GM21360 (cell line): ENCODE measurements at regions not wholly inside any gene's neighbourhood (a gene's known extent, or its start where the extent isn't known, plus 50 kb on each side); places are given as distances from the start of the nearest gene placed in this dataset.
"Not testable (repeated sequence)": the region's sequence is repeated elsewhere in the genome, so short reads cannot be mapped to it uniquely, and the experiment has no call there.

ENCODE experiments used
- ATAC-seq: cut with Tn5 transposase; IDR thresholded peaks from one replicate; pipeline ENCODE4 v1.9.1; 2021; ENCODE audit warnings: mild to moderate bottlenecking, moderate library complexity; ENCODE audit not compliant: unreplicated experiment

- no peak for ATAC-seq
These were observed 82.3 kb upstream of the PPARGC1A start for GRCh38 chr4:23972187-23972586.

- no peak for ATAC-seq
These were observed 80.5 kb upstream of the PPARGC1A start for GRCh38 chr4:23970201-23970850.

GRCh38 chr4:23969635-23970145 lies 79.8 kb upstream of the PPARGC1A start:
- ATAC-seq: no peak

GRCh38 chr4:23967281-23967680 lies 77.4 kb upstream of the PPARGC1A start:
- no peak for ATAC-seq

- no peak for ATAC-seq
These were observed 76.9 kb upstream of the PPARGC1A start for GRCh38 chr4:23966725-23967124.

GRCh38 chr4:23962462-23962861 lies 72.6 kb upstream of the PPARGC1A start:
- ATAC-seq: no peak

GRCh38 chr4:23961395-23961794 lies 71.5 kb upstream of the PPARGC1A start:
- ATAC-seq: not testable (repeated sequence)

- ATAC-seq: no peak
These were observed 69.7 kb upstream of the PPARGC1A start for GRCh38 chr4:23959396-23960148.

- ATAC-seq: no peak
These were observed 68.9 kb upstream of the PPARGC1A start for GRCh38 chr4:23958749-23959148.

GRCh38 chr4:23957465-23957864 lies 67.6 kb upstream of the PPARGC1A start:
- ATAC-seq: no peak

GRCh38 chr4:23956601-23957364 lies 66.9 kb upstream of the PPARGC1A start:
- ATAC-seq: no peak

- ATAC-seq: no peak
These were observed 62.4 kb upstream of the PPARGC1A start for GRCh38 chr4:23952258-23952657.

- no peak for ATAC-seq
These were observed 58.0 kb upstream of the PPARGC1A start for GRCh38 chr4:23947826-23948225.

GRCh38 chr4:23946299-23946698 lies 56.5 kb upstream of the PPARGC1A start:
- ATAC-seq: no peak

- ATAC-seq: no peak
These were observed 55.7 kb upstream of the PPARGC1A start for GRCh38 chr4:23945451-23946017.

- not testable (repeated sequence) for ATAC-seq
These were observed 54.7 kb upstream of the PPARGC1A start for GRCh38 chr4:23944556-23944955.

GRCh38 chr4:23943478-23943877 lies 53.6 kb upstream of the PPARGC1A start:
- no peak for ATAC-seq

- no peak for ATAC-seq
These were observed 52.6 kb upstream of the PPARGC1A start for GRCh38 chr4:23942471-23942870.
